ENCODE measurements at regions not wholly inside any gene's neighbourhood (a gene's known extent, or its start where the extent isn't known, plus 50 kb on each side); places are given as distances from the start of the nearest gene placed in this dataset.
"Not testable (repeated sequence)": the region's sequence is repeated elsewhere in the genome, so short reads cannot be mapped to it uniquely, and the experiment has no call there.

- DNase-seq (ENCODE audit: low read depth in 4 of 4, low spot score in 3 of 4) = no peak
Observed at GRCh38 chr5:118611332-118611945, 376.9 kb downstream of the DTWD2 start.

- no peak for DNase-seq (ENCODE audit: low read depth in 4 of 4, low spot score in 3 of 4)
Observed at GRCh38 chr5:118606940-118607339, 381.4 kb downstream of the DTWD2 start.

DNA sequence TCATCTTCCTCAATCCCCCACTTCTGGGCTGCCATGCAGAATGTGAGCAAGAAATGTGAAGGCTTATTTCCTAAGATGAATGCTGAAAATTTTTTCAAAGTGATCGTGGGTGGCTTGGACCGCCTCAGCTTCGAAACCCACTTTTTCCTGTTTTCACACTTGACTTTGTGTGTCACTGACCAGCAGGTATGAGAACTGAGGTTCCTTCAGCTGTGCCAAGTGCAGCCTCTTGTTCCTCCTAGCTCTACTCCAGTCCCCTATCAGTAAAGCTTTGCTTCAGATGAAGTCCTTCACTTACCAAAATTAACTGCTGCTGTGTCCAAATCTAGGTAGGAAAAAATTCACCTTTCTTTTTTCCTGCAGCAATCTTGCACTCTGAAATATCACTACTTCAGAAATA, 382.6 kb downstream of the DTWD2 start:
- DNase-seq (ENCODE audit: low read depth in 4 of 4, low spot score in 3 of 4) = no peak

- no peak for DNase-seq (ENCODE audit: low read depth in 4 of 4, low spot score in 3 of 4)
Observed at GRCh38 chr5:118604106-118604505, 384.2 kb downstream of the DTWD2 start.

DNA sequence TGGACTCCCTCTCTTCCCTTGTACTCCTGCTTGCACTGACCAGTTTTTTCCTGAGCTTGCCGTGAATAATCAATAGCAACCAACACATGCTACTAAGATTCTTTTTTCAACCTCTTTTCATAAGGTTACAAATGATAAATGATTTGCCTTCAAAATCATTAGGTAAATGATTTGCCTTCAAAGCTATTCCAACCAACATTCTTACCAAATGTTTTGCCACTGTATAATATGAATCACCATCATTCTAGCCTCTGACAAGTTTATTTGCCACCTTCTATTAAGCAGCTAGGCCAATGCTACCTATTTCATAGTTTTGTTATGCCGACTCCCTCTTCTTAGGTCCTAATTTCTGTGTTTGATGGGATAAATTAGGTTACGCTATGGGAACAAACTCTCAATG, 385.1 kb downstream of the DTWD2 start:
- DNase-seq (ENCODE audit: low read depth in 4 of 4, low spot score in 3 of 4) = no peak

DNA sequence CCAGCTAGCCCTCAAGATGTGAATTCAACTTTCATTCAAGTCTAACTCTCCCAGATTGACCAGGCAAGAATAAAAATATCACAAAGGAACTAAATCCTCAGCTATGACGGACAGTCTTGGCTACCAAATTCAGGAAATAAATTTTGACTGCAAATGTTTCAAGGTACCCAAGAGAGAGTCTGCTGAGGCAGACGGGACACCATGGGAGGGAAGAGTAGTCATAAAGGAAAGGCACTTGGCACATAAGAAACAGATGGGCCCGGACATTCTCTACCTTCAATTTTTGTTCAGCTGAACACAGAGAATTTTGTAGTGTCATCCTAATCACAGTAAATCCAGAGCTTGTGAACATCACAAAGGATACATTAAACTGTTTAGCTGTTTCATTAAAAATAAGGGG, 390.0 kb downstream of the DTWD2 start:
- no peak for DNase-seq (ENCODE audit: low read depth in 4 of 4, low spot score in 3 of 4)

GRCh38 chr5:118597543-118597942, 390.8 kb downstream of the DTWD2 start:
- no peak for DNase-seq (ENCODE audit: low read depth in 4 of 4, low spot score in 3 of 4)

DNA sequence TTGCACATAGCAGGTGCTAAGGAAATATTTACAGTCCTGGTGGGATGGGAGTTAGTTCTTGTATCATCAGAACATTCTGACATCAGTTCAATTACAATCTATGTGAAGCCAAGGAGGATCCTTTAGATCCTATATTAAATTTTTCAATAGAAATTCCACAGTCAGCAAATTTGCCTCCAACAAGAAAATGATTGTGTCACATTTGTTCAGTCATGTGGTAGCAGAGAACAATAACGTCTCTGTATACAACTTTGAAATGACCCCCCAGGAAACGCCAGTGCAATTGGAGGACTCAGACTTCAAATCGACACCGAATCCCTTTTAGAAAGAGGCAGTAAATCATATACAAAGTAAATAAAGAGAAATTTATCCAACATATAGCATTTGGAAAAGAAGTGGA, 392.1 kb downstream of the DTWD2 start:
- no peak for DNase-seq (ENCODE audit: low read depth in 4 of 4, low spot score in 3 of 4)

- DNase-seq (ENCODE audit: low read depth in 4 of 4, low spot score in 3 of 4) = no peak
Observed at GRCh38 chr5:118593003-118593328, 395.4 kb downstream of the DTWD2 start.

GRCh38 chr5:118592229-118593002, 395.9 kb downstream of the DTWD2 start:
- DNase-seq (ENCODE audit: low read depth in 4 of 4, low spot score in 3 of 4) = peak in 1 of 4 donors; percentile 2

GRCh38 chr5:118590806-118591205, 397.5 kb downstream of the DTWD2 start:
- no peak for DNase-seq (ENCODE audit: low read depth in 4 of 4, low spot score in 3 of 4)

- DNase-seq (ENCODE audit: low read depth in 4 of 4, low spot score in 3 of 4) = no peak
Observed at GRCh38 chr5:118580949-118581348, 407.4 kb downstream of the DTWD2 start.

- no peak for DNase-seq (ENCODE audit: low read depth in 4 of 4, low spot score in 3 of 4)
Observed at GRCh38 chr5:118578093-118578492, 410.3 kb downstream of the DTWD2 start.

DNA sequence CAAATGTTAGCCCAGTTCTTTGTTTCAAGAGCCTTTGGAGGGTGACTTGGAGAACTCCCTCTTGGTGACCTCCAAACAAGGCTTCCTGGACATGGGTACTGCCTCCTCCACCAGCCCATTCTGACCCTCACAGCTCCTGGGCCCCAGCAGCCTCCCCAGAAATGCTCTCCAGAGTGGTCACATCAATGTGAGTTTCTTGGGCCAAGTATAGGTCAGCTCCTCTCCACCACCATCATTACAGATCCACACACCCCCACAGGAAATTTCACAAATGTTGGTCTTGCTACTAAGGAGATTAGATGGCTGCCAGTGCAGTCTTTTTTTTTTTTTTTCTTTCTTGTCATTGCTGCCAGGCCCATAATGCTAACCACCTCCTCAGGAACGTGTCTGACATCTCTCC, 410.7 kb downstream of the DTWD2 start:
- DNase-seq (ENCODE audit: low read depth in 4 of 4, low spot score in 3 of 4) = no peak

- DNase-seq (ENCODE audit: low read depth in 4 of 4, low spot score in 3 of 4) = not testable (repeated sequence)
Observed at GRCh38 chr5:118570276-118570675, 418.1 kb downstream of the DTWD2 start.

DNA sequence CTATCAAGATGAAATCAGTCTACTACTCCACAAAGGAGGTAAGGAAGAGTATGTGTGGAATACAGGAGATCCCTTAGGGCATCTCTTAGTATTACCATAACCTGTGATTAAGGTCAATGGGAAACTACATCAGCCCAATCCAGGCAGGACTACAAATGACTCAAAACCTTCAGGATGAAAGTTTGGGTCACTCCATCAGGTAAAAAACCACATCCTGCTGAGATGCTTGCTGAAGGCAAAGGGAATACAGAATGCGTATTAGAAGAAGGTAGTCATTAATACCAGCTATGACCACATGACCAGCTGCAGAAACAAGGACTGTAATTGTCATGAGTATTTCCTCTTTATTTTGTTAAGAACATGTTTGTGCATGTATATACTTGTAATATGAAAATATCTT, 418.8 kb downstream of the DTWD2 start:
- DNase-seq (ENCODE audit: low read depth in 4 of 4, low spot score in 3 of 4) = not testable (repeated sequence)

DNA sequence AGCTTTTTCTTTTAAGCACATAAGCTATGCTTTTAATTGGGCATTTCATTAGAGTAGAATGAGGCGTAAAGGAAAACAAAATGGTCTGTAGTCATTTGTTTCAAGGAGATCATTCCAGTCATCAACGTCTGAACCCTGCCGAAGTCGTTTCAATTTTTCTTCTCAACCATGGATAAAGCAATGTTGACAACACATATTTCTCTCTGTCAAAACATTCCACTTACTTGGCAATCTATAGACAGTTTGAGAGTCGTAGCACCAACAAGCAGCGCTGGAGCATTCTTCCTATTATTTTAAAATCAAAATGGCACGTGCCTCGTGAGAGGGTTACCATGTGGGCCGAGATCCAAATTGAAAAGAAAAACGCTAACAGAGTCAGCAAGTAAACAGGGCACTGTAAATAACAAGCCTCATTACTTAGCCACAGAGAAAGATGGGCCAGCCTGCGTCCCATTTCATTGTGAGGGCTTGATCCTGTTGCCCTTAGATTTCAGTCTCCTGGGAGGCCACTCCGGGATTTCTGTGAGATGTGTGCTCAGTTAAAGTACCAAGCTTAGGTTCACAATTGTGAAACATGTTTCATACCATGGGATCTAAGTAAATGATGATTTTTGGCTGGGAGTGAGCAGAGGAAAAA, 422.9 kb downstream of the DTWD2 start:
- no peak for DNase-seq (ENCODE audit: low read depth in 4 of 4, low spot score in 3 of 4)

GRCh38 chr5:118561971-118562370, 426.4 kb downstream of the DTWD2 start:
- no peak for DNase-seq (ENCODE audit: low read depth in 4 of 4, low spot score in 3 of 4)

DNA sequence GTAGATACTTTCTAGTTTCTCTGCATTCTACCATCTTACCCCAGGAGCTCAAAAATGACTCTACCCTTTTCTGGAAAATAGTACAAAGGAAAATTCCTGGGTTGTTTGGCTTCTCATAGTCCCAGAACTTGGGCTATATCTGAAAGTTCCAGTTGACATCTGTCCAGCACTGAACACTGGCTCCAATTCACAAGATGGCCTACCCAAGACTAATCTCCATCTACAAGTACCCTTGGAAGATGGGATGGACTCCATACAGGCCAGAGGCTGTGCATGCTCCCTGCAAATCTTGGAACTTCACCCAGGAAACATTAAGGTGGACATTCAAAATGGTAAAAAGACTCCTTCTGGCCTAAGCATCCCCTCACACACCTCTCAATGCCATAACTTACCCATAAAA, 427.1 kb downstream of the DTWD2 start:
- DNase-seq (ENCODE audit: low read depth in 4 of 4, low spot score in 3 of 4) = no peak

DNA sequence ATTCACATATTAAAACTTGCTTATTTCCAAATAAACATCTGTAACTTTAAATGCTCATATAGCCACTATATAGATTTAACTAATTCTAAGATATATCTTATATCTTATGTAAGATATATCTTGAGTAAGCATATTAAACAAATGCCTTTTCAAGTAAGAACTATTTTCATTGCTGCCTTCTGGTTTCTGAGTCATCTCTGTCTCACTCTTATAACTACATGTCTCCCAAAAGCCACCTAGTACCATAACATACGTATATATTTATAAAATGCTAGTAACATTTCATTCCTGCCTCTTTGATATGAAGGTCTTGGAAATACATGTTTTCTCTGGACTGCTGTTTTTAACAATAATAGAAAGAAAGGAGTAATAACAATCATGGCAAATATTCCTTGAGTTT, 429.5 kb downstream of the DTWD2 start:
- DNase-seq (ENCODE audit: low read depth in 4 of 4, low spot score in 3 of 4) = no peak

DNA sequence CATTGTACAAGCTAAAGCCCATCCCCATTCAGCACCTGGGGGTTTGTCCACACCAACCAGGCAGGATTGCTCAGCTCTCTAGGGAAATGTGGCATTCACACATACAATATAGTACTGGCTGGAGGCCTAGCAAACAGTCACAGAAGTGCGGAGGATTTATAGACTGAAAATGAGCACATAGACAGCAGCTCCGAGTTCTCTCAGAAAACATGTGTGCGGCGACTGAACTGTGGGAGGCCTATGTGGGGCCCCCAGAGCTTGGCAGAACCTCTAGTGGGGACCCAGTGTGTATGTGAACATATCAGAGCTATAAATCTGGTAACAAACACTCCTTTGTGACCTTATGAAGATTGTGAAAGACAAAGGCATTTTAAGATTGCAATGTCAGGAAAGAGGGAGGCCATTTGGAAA, 431.1 kb downstream of the DTWD2 start:
- DNase-seq (ENCODE audit: low read depth in 4 of 4, low spot score in 3 of 4) = no peak

GRCh38 chr5:118556792-118557191, 431.6 kb downstream of the DTWD2 start:
- DNase-seq (ENCODE audit: low read depth in 4 of 4, low spot score in 3 of 4) = no peak

Data from left renal pelvis (tissue), 4 donors.